Breast epithelium (tissue), 4 donors: ENCODE measurements at regions not wholly inside any gene's neighbourhood (a gene's known extent, or its start where the extent isn't known, plus 50 kb on each side); places are given as distances from the start of the nearest gene placed in this dataset.

ENCODE experiments used
- DNase-seq, 2 donors: peaks; one replicate each; pipeline ENCODE4 v3.0.0-alpha.2; 2019; ENCODE audit warnings: low spot score in 2 of 2
- H3K27ac ChIP-seq, 2 donors: fragments of 200-600 bp; sonication (generic) in 1 of 2; one replicate each; pipeline ENCODE4 v1.5.1; 2016 to 2019; ENCODE audit warnings: mild to moderate bottlenecking in 1 of 2
- H3K27me3 ChIP-seq, 2 donors: fragments of 200-600 bp; sonication (generic) in 1 of 2; one replicate each; pipeline versions ENCODE4 v1.5.1 to v1.6.0; 2017 to 2019; ENCODE audit warnings: control low read depth in 1 of 2, mild to moderate bottlenecking in 1 of 2
- H3K36me3 ChIP-seq: fragments of 200-600 bp; one replicate; pipeline ENCODE4 v1.5.1; 2019
- H3K4me1 ChIP-seq, 2 donors: fragments of 200-600 bp; sonication (generic); one replicate each; pipeline ENCODE4 v1.5.1; 2016 to 2019; ENCODE audit warnings: control low read depth in 1 of 2
- H3K4me3 ChIP-seq, 3 donors: fragments of 200-600 bp; sonication (generic); 1 replicate in 2 of 3; 2 replicates in 1 of 3; pipeline ENCODE4 v1.5.1; 2016 to 2019; ENCODE audit warnings: mild to moderate bottlenecking in 3 of 3, moderate library complexity in 2 of 3
- H3K9me3 ChIP-seq, 2 donors: fragments of 200-600 bp; sonication (generic) in 1 of 2; one replicate each; pipeline ENCODE4 v1.5.1; 2016 to 2019; ENCODE audit warnings: control low read depth in 1 of 2
- CTCF ChIP-seq, 3 donors: fragments of 450-650 bp; IDR thresholded peaks; one replicate each; pipeline ENCODE4 v1.5.1; 2016 to 2017; ENCODE audit warnings: antibody characterized with exemption in 3 of 3, mild to moderate bottlenecking in 3 of 3, moderate library complexity in 3 of 3
- POLR2A ChIP-seq: fragments of 450-650 bp; IDR thresholded peaks from one replicate; pipeline ENCODE4 v1.6.1; 2016; ENCODE audit warnings: antibody characterized with exemption, mild to moderate bottlenecking, moderate library complexity
- POLR2AphosphoS5 ChIP-seq, 3 donors: sonication (generic); formaldehyde crosslinking; IDR thresholded peaks; one replicate each; pipeline ENCODE4 v1.6.1; 2017; ENCODE audit warnings: antibody characterized with exemption in 3 of 3
- intact Hi-C: fragments of 100-400 bp; cut with DNase I; formaldehyde crosslinking; loops from one replicate; pipeline ENCODE4 v1.15.1; 2023; ENCODE audit warnings: low total_unique reads

- Histone ChIP-seq H3K36me3 (no peaks in the 10 kb centered on the region), H3K4me3 (no peak overlapping the region), H3K9me3 (no peaks in the 10 kb centered on the region), H3K4me1 (no peaks in the 10 kb centered on the region), H3K27me3 (no peaks in the 10 kb centered on the region), H3K27ac (no peak overlapping the region)
- TF ChIP-seq CTCF (IDR thresholded peaks at IDR 0.05) (no peak), POLR2AphosphoS5 (IDR thresholded peaks at IDR 0.05) (no peak), POLR2A (no peak)
- no peak for DNase-seq
- intact Hi-C loops: loop anchor here (5.0 kb wide), 1 partner anchor 820 kb away; no protein-coding TSS in a partner anchor
Measured at GRCh38 chr10:109027534-109028185, 895.7 kb downstream of the XPNPEP1 start.

GRCh38 chr10:109025172-109025571 lies 898.1 kb downstream of the XPNPEP1 start:
- no peak for DNase-seq
- TF ChIP-seq POLR2AphosphoS5 (IDR thresholded peaks at IDR 0.05) (no peak), CTCF (IDR thresholded peaks at IDR 0.05) (no peak), POLR2A (no peak)

GRCh38 chr10:109022417-109023049 lies 900.8 kb downstream of the XPNPEP1 start:
- TF ChIP-seq POLR2A: no peak
- no peak for TF ChIP-seq CTCF (IDR thresholded peaks at IDR 0.05)
- TF ChIP-seq POLR2AphosphoS5 (IDR thresholded peaks at IDR 0.05): no peak
- H3K9me3 ChIP-seq: no peaks in the 10 kb centered on the region
- H3K27me3 ChIP-seq: no peaks in the 10 kb centered on the region
- H3K4me1 ChIP-seq: no peaks in the 10 kb centered on the region
- DNase-seq: no peak
- no peak overlapping the region for H3K4me3 ChIP-seq
- no peak overlapping the region for H3K27ac ChIP-seq
- H3K36me3 ChIP-seq: no peaks in the 10 kb centered on the region
- intact Hi-C loops: no loop called here

More at GRCh38 chr10:109025172-109025571, 898.1 kb downstream of the XPNPEP1 start:
- no peaks in the 10 kb centered on the region for H3K9me3 ChIP-seq
- intact Hi-C loops: loop anchor here (5.0 kb wide), 1 partner anchor 818 kb away; no protein-coding TSS in a partner anchor
- no peak overlapping the region for H3K27ac ChIP-seq
- H3K27me3 ChIP-seq: no peaks in the 10 kb centered on the region
- H3K4me1 ChIP-seq: no peaks in the 10 kb centered on the region
- no peak overlapping the region for H3K4me3 ChIP-seq
- no peaks in the 10 kb centered on the region for H3K36me3 ChIP-seq

- no peaks in the 10 kb centered on the region for H3K27me3 ChIP-seq
- H3K9me3 ChIP-seq: no peaks in the 10 kb centered on the region
- TF ChIP-seq CTCF (IDR thresholded peaks at IDR 0.05) (no peak), POLR2A (no peak), POLR2AphosphoS5 (IDR thresholded peaks at IDR 0.05) (no peak)
- H3K4me3 ChIP-seq: no peak overlapping the region
- H3K36me3 ChIP-seq: no peaks in the 10 kb centered on the region
- no peak overlapping the region for H3K27ac ChIP-seq
- intact Hi-C loops: no loop called here
- no peaks in the 10 kb centered on the region for H3K4me1 ChIP-seq
- DNase-seq: no peak
Measured at GRCh38 chr10:109019001-109019424, 904.3 kb downstream of the XPNPEP1 start.

GRCh38 chr10:109007514-109007913 lies 915.8 kb downstream of the XPNPEP1 start:
- DNase-seq: no peak
- H3K4me3 ChIP-seq: no peak overlapping the region
- H3K27me3 ChIP-seq: no peaks in the 10 kb centered on the region
- H3K27ac ChIP-seq: no peak overlapping the region
- no peaks in the 10 kb centered on the region for H3K9me3 ChIP-seq
- H3K36me3 ChIP-seq: no peaks in the 10 kb centered on the region
- no peaks in the 10 kb centered on the region for H3K4me1 ChIP-seq
- intact Hi-C loops: no loop called here
- no peak for TF ChIP-seq POLR2A
- TF ChIP-seq POLR2AphosphoS5 (IDR thresholded peaks at IDR 0.05): no peak
- no peak for TF ChIP-seq CTCF (IDR thresholded peaks at IDR 0.05)
